OCI-LY1 (cell line): ENCODE measurements at regions not wholly inside any gene's neighbourhood (a gene's known extent, or its start where the extent isn't known, plus 50 kb on each side); places are given as distances from the start of the nearest gene placed in this dataset.

ENCODE experiments used
- EZH2 ChIP-seq: fragments of 200-600 bp; sonication (generic), shearing (Covaris generic); IDR thresholded peaks from 2 replicates; pipeline ENCODE4 v1.8.0; 2017; ENCODE audit warnings: borderline replicate concordance, mixed run types, mild to moderate bottlenecking, antibody characterized with exemption, low read length, moderate library complexity, mixed read lengths
- TF ChIP-seq, protein P1 (sequence below): fragments of 200-600 bp; sonication (generic), shearing (Covaris generic); IDR thresholded peaks from 2 replicates; pipeline ENCODE4 v1.5.1; 2017; ENCODE audit warnings: mild to moderate bottlenecking, antibody characterized with exemption, low read length, moderate library complexity, mixed read lengths

DNA sequence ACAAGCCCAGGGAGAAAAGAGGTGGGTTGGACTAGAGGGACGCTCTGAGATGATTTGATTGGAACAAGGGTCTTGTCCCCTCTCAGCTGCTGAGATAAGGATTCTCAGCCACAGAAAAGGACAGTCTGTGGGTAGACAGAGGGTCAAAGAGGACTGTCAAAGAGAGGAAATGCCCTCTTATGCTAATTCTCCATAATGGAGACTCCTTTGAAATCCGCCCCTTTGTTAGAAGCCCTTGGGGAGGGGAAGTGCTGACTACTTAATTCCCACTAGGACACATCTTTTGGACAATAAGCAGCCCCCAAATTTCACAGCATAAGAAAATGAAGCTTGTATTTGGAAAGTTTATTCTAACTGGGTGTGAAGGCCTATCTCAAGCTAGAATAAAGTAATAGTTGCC lies 176.6 kb downstream of the KTN1 start:
- TF ChIP-seq, protein P1, sequence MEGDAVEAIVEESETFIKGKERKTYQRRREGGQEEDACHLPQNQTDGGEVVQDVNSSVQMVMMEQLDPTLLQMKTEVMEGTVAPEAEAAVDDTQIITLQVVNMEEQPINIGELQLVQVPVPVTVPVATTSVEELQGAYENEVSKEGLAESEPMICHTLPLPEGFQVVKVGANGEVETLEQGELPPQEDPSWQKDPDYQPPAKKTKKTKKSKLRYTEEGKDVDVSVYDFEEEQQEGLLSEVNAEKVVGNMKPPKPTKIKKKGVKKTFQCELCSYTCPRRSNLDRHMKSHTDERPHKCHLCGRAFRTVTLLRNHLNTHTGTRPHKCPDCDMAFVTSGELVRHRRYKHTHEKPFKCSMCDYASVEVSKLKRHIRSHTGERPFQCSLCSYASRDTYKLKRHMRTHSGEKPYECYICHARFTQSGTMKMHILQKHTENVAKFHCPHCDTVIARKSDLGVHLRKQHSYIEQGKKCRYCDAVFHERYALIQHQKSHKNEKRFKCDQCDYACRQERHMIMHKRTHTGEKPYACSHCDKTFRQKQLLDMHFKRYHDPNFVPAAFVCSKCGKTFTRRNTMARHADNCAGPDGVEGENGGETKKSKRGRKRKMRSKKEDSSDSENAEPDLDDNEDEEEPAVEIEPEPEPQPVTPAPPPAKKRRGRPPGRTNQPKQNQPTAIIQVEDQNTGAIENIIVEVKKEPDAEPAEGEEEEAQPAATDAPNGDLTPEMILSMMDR: no peak
- TF ChIP-seq EZH2: no peak
